Chondrocyte (in vitro differentiated cells): ENCODE measurements at regions not wholly inside any gene's neighbourhood (a gene's known extent, or its start where the extent isn't known, plus 50 kb on each side); places are given as distances from the start of the nearest gene placed in this dataset.

Experiments
- DNase-seq: peaks from one replicate; pipeline ENCODE4 v3.0.0; 2021; ENCODE audit warnings: mixed read lengths, low spot score
- H3K27ac Mint-ChIP-seq: one replicate; pipeline ENCODE4 v1.8.0; 2021; ENCODE audit warnings: mild to moderate bottlenecking, moderate library complexity, mixed read lengths; ENCODE audit not compliant: unreplicated experiment
- H3K27me3 Mint-ChIP-seq: 2 replicates; pipeline ENCODE4 v1.8.0; 2021; ENCODE audit warnings: low read depth, mixed read lengths
- H3K36me3 Mint-ChIP-seq: 2 replicates; pipeline ENCODE4 v1.8.0; 2021; ENCODE audit warnings: low read depth, mixed read lengths
- H3K4me1 Mint-ChIP-seq: 2 replicates; pipeline ENCODE4 v1.8.0; 2021; ENCODE audit warnings: low read depth, mild to moderate bottlenecking, mixed read lengths
- H3K4me3 Mint-ChIP-seq: one replicate; pipeline ENCODE4 v1.8.0; 2021; ENCODE audit warnings: mild to moderate bottlenecking, moderate library complexity, mixed read lengths; ENCODE audit not compliant: unreplicated experiment
- H3K9me3 Mint-ChIP-seq: 2 replicates; pipeline ENCODE4 v1.8.0; 2021; ENCODE audit warnings: low read depth, mixed read lengths
- TF ChIP-seq, protein P1 (sequence below): fragments of 200-600 bp; sonication (generic); IDR thresholded peaks from 2 replicates; pipeline ENCODE4 v1.5.0; 2021; ENCODE audit warnings: antibody characterized with exemption, mild to moderate bottlenecking, moderate library complexity

DNA sequence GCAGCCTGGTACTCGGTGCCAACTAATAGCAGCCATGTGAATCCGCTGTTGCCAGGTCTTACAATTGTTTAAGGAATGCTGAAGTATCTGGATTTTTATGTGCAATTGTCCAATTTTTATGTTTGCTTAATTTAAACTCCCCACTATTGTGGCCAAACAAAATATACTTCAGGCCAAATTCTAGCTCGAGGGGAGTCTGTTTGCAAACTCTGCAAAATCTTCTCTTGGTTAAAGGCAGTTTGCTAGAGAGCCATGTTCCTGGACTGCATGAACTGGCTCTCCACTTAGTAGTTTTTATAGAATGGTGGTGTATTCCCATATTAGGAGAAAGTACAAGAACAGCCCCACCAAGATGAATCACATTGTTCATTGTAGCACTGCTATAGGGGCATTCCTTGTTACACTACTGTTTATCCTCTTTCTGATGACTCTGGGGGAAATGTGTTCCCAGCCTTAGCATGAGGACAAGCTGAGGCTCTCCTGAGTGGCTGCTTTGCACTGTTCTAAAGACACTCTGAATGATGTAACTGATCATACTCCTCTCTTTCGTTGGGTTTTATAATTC, 178.0 kb upstream of the GLI3 start:
- peak overlapping the region; percentile 20 for H3K27ac Mint-ChIP-seq
- DNase-seq = no peak
- H3K4me3 Mint-ChIP-seq = no peak overlapping the region
- H3K27me3 Mint-ChIP-seq = no peaks in the 10 kb centered on the region
- no peaks in the 10 kb centered on the region for H3K9me3 Mint-ChIP-seq
- TF ChIP-seq, protein P1, sequence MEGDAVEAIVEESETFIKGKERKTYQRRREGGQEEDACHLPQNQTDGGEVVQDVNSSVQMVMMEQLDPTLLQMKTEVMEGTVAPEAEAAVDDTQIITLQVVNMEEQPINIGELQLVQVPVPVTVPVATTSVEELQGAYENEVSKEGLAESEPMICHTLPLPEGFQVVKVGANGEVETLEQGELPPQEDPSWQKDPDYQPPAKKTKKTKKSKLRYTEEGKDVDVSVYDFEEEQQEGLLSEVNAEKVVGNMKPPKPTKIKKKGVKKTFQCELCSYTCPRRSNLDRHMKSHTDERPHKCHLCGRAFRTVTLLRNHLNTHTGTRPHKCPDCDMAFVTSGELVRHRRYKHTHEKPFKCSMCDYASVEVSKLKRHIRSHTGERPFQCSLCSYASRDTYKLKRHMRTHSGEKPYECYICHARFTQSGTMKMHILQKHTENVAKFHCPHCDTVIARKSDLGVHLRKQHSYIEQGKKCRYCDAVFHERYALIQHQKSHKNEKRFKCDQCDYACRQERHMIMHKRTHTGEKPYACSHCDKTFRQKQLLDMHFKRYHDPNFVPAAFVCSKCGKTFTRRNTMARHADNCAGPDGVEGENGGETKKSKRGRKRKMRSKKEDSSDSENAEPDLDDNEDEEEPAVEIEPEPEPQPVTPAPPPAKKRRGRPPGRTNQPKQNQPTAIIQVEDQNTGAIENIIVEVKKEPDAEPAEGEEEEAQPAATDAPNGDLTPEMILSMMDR = no peak
- H3K36me3 Mint-ChIP-seq = no peaks in the 10 kb centered on the region
- H3K4me1 Mint-ChIP-seq = peaks cover 22% of the 10 kb centered on the region

DNA sequence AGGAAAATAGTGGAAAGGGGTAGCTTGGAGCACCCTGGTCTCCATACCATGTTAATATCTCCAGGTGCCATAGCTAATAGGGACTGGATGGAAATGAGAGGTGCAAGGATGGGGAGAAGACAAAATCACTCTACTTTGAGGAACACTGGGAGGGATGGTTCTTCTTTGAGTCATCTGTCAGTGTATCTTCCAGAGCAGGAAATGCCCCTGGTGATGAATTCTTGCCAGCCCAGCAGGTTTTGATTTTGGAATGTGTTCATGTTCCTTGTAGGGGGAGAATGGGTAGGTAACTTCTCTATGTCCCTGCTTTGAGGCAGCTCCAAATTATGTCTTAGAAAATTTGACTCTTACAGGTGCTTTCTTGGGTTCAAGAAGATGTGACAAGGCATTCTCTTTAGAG, 177.0 kb upstream of the GLI3 start:
- no peaks in the 10 kb centered on the region for H3K36me3 Mint-ChIP-seq
- TF ChIP-seq, protein P1 = no peak
- H3K4me1 Mint-ChIP-seq = peaks cover 22% of the 10 kb centered on the region
- no peak overlapping the region for H3K4me3 Mint-ChIP-seq
- H3K27me3 Mint-ChIP-seq = no peaks in the 10 kb centered on the region
- H3K27ac Mint-ChIP-seq = no peak overlapping the region
- H3K9me3 Mint-ChIP-seq = no peaks in the 10 kb centered on the region
- no peak for DNase-seq

- Mint-ChIP-seq H3K27me3 (no peaks in the 10 kb centered on the region), H3K4me3 (no peak overlapping the region), H3K9me3 (no peaks in the 10 kb centered on the region), H3K36me3 (no peaks in the 10 kb centered on the region), H3K27ac (no peak overlapping the region), H3K4me1 (peaks cover 6% of the 10 kb centered on the region)
- TF ChIP-seq, protein P1 = no peak
- no peak for DNase-seq
Measured at GRCh38 chr7:42409296-42409695, 172.3 kb upstream of the GLI3 start.

DNA sequence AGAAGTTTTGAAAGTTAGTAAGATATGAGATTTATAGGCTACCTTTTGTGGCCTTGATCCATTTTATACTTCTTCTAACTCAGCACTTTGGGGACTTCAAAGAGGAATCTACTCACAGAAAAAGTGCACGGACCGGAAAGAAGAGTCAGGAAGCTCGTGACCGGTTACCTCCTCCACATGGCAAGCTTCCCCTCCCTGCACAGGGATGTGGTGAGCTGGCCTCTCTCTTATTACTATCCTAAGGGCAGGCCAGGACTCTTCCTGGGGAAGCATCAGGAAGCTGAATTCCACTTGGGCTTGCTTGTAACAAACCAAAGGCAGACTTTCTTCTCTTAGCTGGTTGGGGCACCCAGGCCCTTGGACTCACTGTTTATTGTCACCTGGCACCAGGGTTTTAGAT, 170.8 kb upstream of the GLI3 start:
- H3K36me3 Mint-ChIP-seq = no peaks in the 10 kb centered on the region
- no peak overlapping the region for H3K27ac Mint-ChIP-seq
- no peaks in the 10 kb centered on the region for H3K9me3 Mint-ChIP-seq
- no peaks in the 10 kb centered on the region for H3K4me1 Mint-ChIP-seq
- no peak for DNase-seq
- no peaks in the 10 kb centered on the region for H3K27me3 Mint-ChIP-seq
- TF ChIP-seq, protein P1 = no peak
- H3K4me3 Mint-ChIP-seq = no peak overlapping the region

- no peaks in the 10 kb centered on the region for H3K4me1 Mint-ChIP-seq
- no peaks in the 10 kb centered on the region for H3K9me3 Mint-ChIP-seq
- H3K27me3 Mint-ChIP-seq = no peaks in the 10 kb centered on the region
- no peaks in the 10 kb centered on the region for H3K36me3 Mint-ChIP-seq
- H3K27ac Mint-ChIP-seq = no peak overlapping the region
- no peak overlapping the region for H3K4me3 Mint-ChIP-seq
- no peak for DNase-seq
- TF ChIP-seq, protein P1 = no peak
Measured at GRCh38 chr7:42407021-42407710, 170.2 kb upstream of the GLI3 start.
